ENCODE measurements at regions not wholly inside any gene's neighbourhood (a gene's known extent, or its start where the extent isn't known, plus 50 kb on each side); places are given as distances from the start of the nearest gene placed in this dataset.

- no peak for TF ChIP-seq PRDM2 (tag by site-specific recombination; IDR thresholded peaks at IDR 0.05; ENCODE audit: borderline replicate concordance)
- TF ChIP-seq ZNF561 (tag by site-specific recombination; IDR thresholded peaks at IDR 0.05; ENCODE audit: borderline replicate concordance) = no peak
- TF ChIP-seq PRDM1 (tag by site-specific recombination; IDR thresholded peaks at IDR 0.05) = no peak
- TF ChIP-seq ZNF404 (tag by site-specific recombination; IDR thresholded peaks at IDR 0.05) = no peak
- no peak for TF ChIP-seq ZBTB8A (tag by site-specific recombination; IDR thresholded peaks at IDR 0.05)
- no peak for TF ChIP-seq ZNF488 (tag by site-specific recombination; IDR thresholded peaks at IDR 0.05)
- no peak for TF ChIP-seq SETDB1 (IDR thresholded peaks at IDR 0.05; ENCODE audit: insufficient read length, low read length)
- no peak for TF ChIP-seq ZBTB1 (tag by site-specific recombination; IDR thresholded peaks at IDR 0.05)
Observed at GRCh38 chr14:98244162-98244948, 1027.6 kb downstream of the BCL11B start (continued).

GRCh38 chr14:98244966-98245569 is 1026.9 kb downstream of the BCL11B start:
- no peaks in the 10 kb centered on the region for H3K36me3 ChIP-seq (ENCODE audit: control insufficient read depth in 2 of 2, insufficient read depth in 1 of 2, low read length in 2 of 2)
- no peak overlapping the region for H3K27ac ChIP-seq (ENCODE audit: extremely low read depth, low read depth, low read length)
- ChIA-PET POLR2A (no interaction called here), CTCF (no interaction called here)
- H3K4me1 ChIP-seq (ENCODE audit: control insufficient read depth, insufficient read depth, low read length) = no peaks in the 10 kb centered on the region
- TF ChIP-seq ZNF280C (tag by site-specific recombination; IDR thresholded peaks at IDR 0.05) = no peak
- TF ChIP-seq ZNF776 (tag by site-specific recombination; IDR thresholded peaks at IDR 0.05; ENCODE audit: borderline replicate concordance) = no peak
- no peak for TF ChIP-seq ZNF211 (tag by site-specific recombination; IDR thresholded peaks at IDR 0.05; ENCODE audit: low read depth)
- TF ChIP-seq ZNF404 (tag by site-specific recombination; IDR thresholded peaks at IDR 0.05) = no peak
- H3K4me3 ChIP-seq (ENCODE audit: low read depth, low read length) = no peak overlapping the region
- no peaks in the 10 kb centered on the region for H3K9me3 ChIP-seq (ENCODE audit: control insufficient read depth, insufficient read depth, low read depth, low read length)

GRCh38 chr14:98249057-98249456 is 1022.9 kb downstream of the BCL11B start:
- no peaks in the 10 kb centered on the region for H3K4me1 ChIP-seq (ENCODE audit: control insufficient read depth, insufficient read depth, low read length)
- no peaks in the 10 kb centered on the region for H3K9me3 ChIP-seq (ENCODE audit: control insufficient read depth, insufficient read depth, low read depth, low read length)
- CTCF ChIA-PET = no interaction called here
- no peaks in the 10 kb centered on the region for H3K36me3 ChIP-seq (ENCODE audit: control insufficient read depth in 2 of 2, insufficient read depth in 1 of 2, low read length in 2 of 2)
- no peak overlapping the region for H3K4me3 ChIP-seq (ENCODE audit: low read depth, low read length)
- POLR2A ChIA-PET = no interaction called here
- no peak for TF ChIP-seq KLF1 (tag by site-specific recombination; IDR thresholded peaks at IDR 0.05)
- no peak for TF ChIP-seq ZNF621 (tag by site-specific recombination; IDR thresholded peaks at IDR 0.05)
- TF ChIP-seq ZNF580 (tag by site-specific recombination; IDR thresholded peaks at IDR 0.05) = no peak
- TF ChIP-seq ZNF26 (tag by site-specific recombination; IDR thresholded peaks at IDR 0.05) = no peak
- no peak for TF ChIP-seq ZNF654 (tag by site-specific recombination; IDR thresholded peaks at IDR 0.05; ENCODE audit: low read depth)
- no peak for TF ChIP-seq ZNF211 (tag by site-specific recombination; IDR thresholded peaks at IDR 0.05; ENCODE audit: low read depth)
- no peak for TF ChIP-seq GLIS2 (tag by site-specific recombination; IDR thresholded peaks at IDR 0.05)
- H3K27ac ChIP-seq (ENCODE audit: extremely low read depth, low read depth, low read length) = no peak overlapping the region
